GM12878 (cell line): ENCODE measurements at regions not wholly inside any gene's neighbourhood (a gene's known extent, or its start where the extent isn't known, plus 50 kb on each side); places are given as distances from the start of the nearest gene placed in this dataset.

ENCODE experiments used
- ASH2L ChIP-seq: fragments of 300-600, 200-600 bp; sonication (generic); IDR thresholded peaks from 2 replicates; pipeline ENCODE4 v1.6.1; 2017; ENCODE audit warnings: low read depth, mild to moderate bottlenecking, borderline replicate concordance
- CBFB ChIP-seq: IDR thresholded peaks from 2 replicates; pipeline ENCODE4 v1.6.1; 2016; ENCODE audit warnings: antibody characterized with exemption, low read depth
- CREB1 ChIP-seq: IDR thresholded peaks from 2 replicates; pipeline ENCODE4 v1.6.1; 2012; ENCODE audit warnings: low read depth, mild to moderate bottlenecking, inconsistent platforms
- ETV6 ChIP-seq, 2 experiments: fragments of 450-650 bp in 1 of 2; IDR thresholded peaks in 1 of 2; conservative IDR thresholded peaks in 1 of 2; 2 replicates each; pipeline ENCODE4 v1.6.1; 2014; ENCODE audit warnings: antibody characterized with exemption in 1 of 2, borderline replicate concordance in 1 of 2, low read depth in 1 of 2, mild to moderate bottlenecking in 1 of 2, moderate library complexity in 1 of 2
- FOXK2 ChIP-seq: fragments of 450-650 bp; IDR thresholded peaks from 2 replicates; pipeline ENCODE4 v1.6.1; 2017; ENCODE audit warnings: mild to moderate bottlenecking, moderate library complexity
- GABPA ChIP-seq: IDR thresholded peaks from 2 replicates; pipeline ENCODE4 v1.6.1; 2014; ENCODE audit warnings: antibody characterized with exemption, low read depth, mild to moderate bottlenecking, inconsistent platforms
- HDGF ChIP-seq: fragments of 450-650 bp; IDR thresholded peaks from 2 replicates; pipeline ENCODE4 v1.6.1; 2016; ENCODE audit warnings: antibody characterized with exemption
- IKZF1 ChIP-seq: fragments of 450-650 bp; conservative IDR thresholded peaks from 2 replicates; pipeline ENCODE4 v1.6.1; 2017; ENCODE audit warnings: antibody characterized with exemption, mild to moderate bottlenecking
- IKZF2 ChIP-seq, 2 experiments: fragments of 450-650 bp; IDR thresholded peaks; 2 replicates each; pipeline ENCODE4 v1.6.1; 2017; ENCODE audit warnings: mild to moderate bottlenecking in 2 of 2, moderate library complexity in 2 of 2
- KDM1A ChIP-seq: fragments of 200-600 bp; sonication (generic); IDR thresholded peaks from 2 replicates; pipeline ENCODE4 v1.6.1; 2016; ENCODE audit warnings: borderline replicate concordance
- LARP7 ChIP-seq: fragments of 450-650 bp; IDR thresholded peaks from 2 replicates; pipeline ENCODE4 v1.6.1; 2017; ENCODE audit warnings: mild to moderate bottlenecking
- NFIC ChIP-seq: IDR thresholded peaks from 2 replicates; pipeline ENCODE4 v1.6.1; 2012; ENCODE audit warnings: low read depth, mild to moderate bottlenecking, inconsistent platforms, low read length, moderate library complexity
- PML ChIP-seq: IDR thresholded peaks from 2 replicates; pipeline ENCODE4 v1.6.1; 2012; ENCODE audit warnings: low read length, inconsistent platforms
- POLR2AphosphoS5 ChIP-seq: IDR thresholded peaks from 2 replicates; pipeline ENCODE4 v1.6.1; 2011; ENCODE audit warnings: mild to moderate bottlenecking, low read length, inconsistent platforms
- RAD21 ChIP-seq: IDR thresholded peaks from 2 replicates; pipeline ENCODE4 v1.6.1; 2011; ENCODE audit warnings: mild to moderate bottlenecking, low read depth, low read length, moderate library complexity; ENCODE audit not compliant: insufficient read depth
- SIX5 ChIP-seq: IDR thresholded peaks from 2 replicates; pipeline ENCODE4 v1.6.1; 2011; ENCODE audit warnings: mild to moderate bottlenecking, low read depth, low read length, moderate library complexity; ENCODE audit not compliant: severe bottlenecking
- SMARCA5 ChIP-seq: fragments of 450-650 bp; IDR thresholded peaks from 2 replicates; pipeline ENCODE4 v1.6.1; 2017; ENCODE audit warnings: mild to moderate bottlenecking
- SUZ12 ChIP-seq: fragments of 200-600 bp; sonication (generic); IDR thresholded peaks from one replicate; pipeline ENCODE4 v1.6.1; 2018; ENCODE audit warnings: antibody characterized with exemption, mild to moderate bottlenecking; ENCODE audit not compliant: unreplicated experiment
- WRNIP1 ChIP-seq: IDR thresholded peaks from 2 replicates; pipeline ENCODE4 v1.6.1; 2011; ENCODE audit warnings: low read depth, low read length, improper control_type of control experiment, borderline replicate concordance
- YBX1 ChIP-seq: fragments of 450-650 bp; IDR thresholded peaks from 2 replicates; pipeline ENCODE4 v1.6.1; 2016; ENCODE audit warnings: antibody characterized with exemption
- ZNF207 ChIP-seq: fragments of 450-650 bp; IDR thresholded peaks from 2 replicates; pipeline ENCODE4 v1.6.1; 2014; ENCODE audit warnings: antibody characterized with exemption, mild to moderate bottlenecking, borderline replicate concordance
- ZNF24 ChIP-seq: fragments of 450-650 bp; IDR thresholded peaks from 2 replicates; pipeline ENCODE4 v1.6.1; 2017; ENCODE audit warnings: antibody characterized with exemption, mild to moderate bottlenecking
- ZNF274 ChIP-seq: IDR thresholded peaks from one replicate; pipeline ENCODE4 v1.8.0; 2011; ENCODE audit not compliant: insufficient read length, insufficient read depth
- TF ChIP-seq, protein P1 (sequence below): fragments of 450-650 bp; IDR thresholded peaks from 2 replicates; pipeline ENCODE4 v1.6.1; 2017; ENCODE audit warnings: mild to moderate bottlenecking, moderate library complexity
- TF ChIP-seq, protein P2 (sequence below): IDR thresholded peaks from 2 replicates; pipeline ENCODE4 v1.6.1; 2012; ENCODE audit warnings: mild to moderate bottlenecking, low read depth, low read length

GRCh38 chr20:19074828-19075516, 137.5 kb upstream of the SLC24A3 start (continued):
- TF ChIP-seq LARP7 (no peak), ASH2L (no peak), IKZF1 (peak; percentile 79), ZNF207 (no peak), PML (no peak), SUZ12 (no peak), ZNF274 (no peak), WRNIP1 (no peak), IKZF2 (IDR thresholded peaks at IDR 0.05) (peak; percentile 73 to 83), ETV6 (conservative IDR thresholded peaks at IDR 0.05 in 1 of 2, IDR thresholded peaks at IDR 0.05 in 1 of 2; ENCODE audit: borderline replicate concordance in 1 of 2, low read depth in 1 of 2) (peak in 1 of 2 experiments; percentile 88; a peak in 2 of 4 replicates), SIX5 (no peak), YBX1 (no peak), HDGF (no peak), CREB1 (no peak), SMARCA5 (peak; percentile 78; the same call in 1 of the 2 replicates), RAD21 (no peak), FOXK2 (no peak), POLR2AphosphoS5 (peak; percentile 31; the same call in 1 of the 2 replicates), KDM1A (no peak), NFIC (peak; percentile 90; the same call in 1 of the 2 replicates), GABPA (no peak), ZNF24 (0 out of 2 replicates have a peak, but pooled peaks have one; percentile 35), CBFB (0 out of 2 replicates have a peak, but pooled peaks have one; percentile 46)
- TF ChIP-seq, protein P1, sequence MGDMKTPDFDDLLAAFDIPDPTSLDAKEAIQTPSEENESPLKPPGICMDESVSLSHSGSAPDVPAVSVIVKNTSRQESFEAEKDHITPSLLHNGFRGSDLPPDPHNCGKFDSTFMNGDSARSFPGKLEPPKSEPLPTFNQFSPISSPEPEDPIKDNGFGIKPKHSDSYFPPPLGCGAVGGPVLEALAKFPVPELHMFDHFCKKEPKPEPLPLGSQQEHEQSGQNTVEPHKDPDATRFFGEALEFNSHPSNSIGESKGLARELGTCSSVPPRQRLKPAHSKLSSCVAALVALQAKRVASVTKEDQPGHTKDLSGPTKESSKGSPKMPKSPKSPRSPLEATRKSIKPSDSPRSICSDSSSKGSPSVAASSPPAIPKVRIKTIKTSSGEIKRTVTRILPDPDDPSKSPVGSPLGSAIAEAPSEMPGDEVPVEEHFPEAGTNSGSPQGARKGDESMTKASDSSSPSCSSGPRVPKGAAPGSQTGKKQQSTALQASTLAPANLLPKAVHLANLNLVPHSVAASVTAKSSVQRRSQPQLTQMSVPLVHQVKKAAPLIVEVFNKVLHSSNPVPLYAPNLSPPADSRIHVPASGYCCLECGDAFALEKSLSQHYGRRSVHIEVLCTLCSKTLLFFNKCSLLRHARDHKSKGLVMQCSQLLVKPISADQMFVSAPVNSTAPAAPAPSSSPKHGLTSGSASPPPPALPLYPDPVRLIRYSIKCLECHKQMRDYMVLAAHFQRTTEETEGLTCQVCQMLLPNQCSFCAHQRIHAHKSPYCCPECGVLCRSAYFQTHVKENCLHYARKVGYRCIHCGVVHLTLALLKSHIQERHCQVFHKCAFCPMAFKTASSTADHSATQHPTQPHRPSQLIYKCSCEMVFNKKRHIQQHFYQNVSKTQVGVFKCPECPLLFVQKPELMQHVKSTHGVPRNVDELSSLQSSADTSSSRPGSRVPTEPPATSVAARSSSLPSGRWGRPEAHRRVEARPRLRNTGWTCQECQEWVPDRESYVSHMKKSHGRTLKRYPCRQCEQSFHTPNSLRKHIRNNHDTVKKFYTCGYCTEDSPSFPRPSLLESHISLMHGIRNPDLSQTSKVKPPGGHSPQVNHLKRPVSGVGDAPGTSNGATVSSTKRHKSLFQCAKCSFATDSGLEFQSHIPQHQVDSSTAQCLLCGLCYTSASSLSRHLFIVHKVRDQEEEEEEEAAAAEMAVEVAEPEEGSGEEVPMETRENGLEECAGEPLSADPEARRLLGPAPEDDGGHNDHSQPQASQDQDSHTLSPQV = no peak
- TF ChIP-seq, protein P2, sequence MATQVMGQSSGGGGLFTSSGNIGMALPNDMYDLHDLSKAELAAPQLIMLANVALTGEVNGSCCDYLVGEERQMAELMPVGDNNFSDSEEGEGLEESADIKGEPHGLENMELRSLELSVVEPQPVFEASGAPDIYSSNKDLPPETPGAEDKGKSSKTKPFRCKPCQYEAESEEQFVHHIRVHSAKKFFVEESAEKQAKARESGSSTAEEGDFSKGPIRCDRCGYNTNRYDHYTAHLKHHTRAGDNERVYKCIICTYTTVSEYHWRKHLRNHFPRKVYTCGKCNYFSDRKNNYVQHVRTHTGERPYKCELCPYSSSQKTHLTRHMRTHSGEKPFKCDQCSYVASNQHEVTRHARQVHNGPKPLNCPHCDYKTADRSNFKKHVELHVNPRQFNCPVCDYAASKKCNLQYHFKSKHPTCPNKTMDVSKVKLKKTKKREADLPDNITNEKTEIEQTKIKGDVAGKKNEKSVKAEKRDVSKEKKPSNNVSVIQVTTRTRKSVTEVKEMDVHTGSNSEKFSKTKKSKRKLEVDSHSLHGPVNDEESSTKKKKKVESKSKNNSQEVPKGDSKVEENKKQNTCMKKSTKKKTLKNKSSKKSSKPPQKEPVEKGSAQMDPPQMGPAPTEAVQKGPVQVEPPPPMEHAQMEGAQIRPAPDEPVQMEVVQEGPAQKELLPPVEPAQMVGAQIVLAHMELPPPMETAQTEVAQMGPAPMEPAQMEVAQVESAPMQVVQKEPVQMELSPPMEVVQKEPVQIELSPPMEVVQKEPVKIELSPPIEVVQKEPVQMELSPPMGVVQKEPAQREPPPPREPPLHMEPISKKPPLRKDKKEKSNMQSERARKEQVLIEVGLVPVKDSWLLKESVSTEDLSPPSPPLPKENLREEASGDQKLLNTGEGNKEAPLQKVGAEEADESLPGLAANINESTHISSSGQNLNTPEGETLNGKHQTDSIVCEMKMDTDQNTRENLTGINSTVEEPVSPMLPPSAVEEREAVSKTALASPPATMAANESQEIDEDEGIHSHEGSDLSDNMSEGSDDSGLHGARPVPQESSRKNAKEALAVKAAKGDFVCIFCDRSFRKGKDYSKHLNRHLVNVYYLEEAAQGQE = no peak
